ENCODE measurements at regions not wholly inside any gene's neighbourhood (a gene's known extent, or its start where the extent isn't known, plus 50 kb on each side); places are given as distances from the start of the nearest gene placed in this dataset.

- no peak for TF ChIP-seq MAFF (IDR thresholded peaks at IDR 0.05; ENCODE audit: low read length)
- no peak for TF ChIP-seq TCF3 (CRISPR knock-in tag; IDR thresholded peaks at IDR 0.05)
- TF ChIP-seq PATZ1 (CRISPR knock-in tag; IDR thresholded peaks at IDR 0.05; ENCODE audit: borderline replicate concordance): no peak
- TF ChIP-seq ARID4B (CRISPR knock-in tag; IDR thresholded peaks at IDR 0.05): no peak
- no peak for TF ChIP-seq MAX (CRISPR knock-in tag; IDR thresholded peaks at IDR 0.05)
- no peak for TF ChIP-seq MYC (IDR thresholded peaks at IDR 0.05; ENCODE audit: low read depth, low read length)
- TF ChIP-seq MYC (CRISPR knock-in tag; IDR thresholded peaks at IDR 0.05; ENCODE audit: borderline replicate concordance, low read depth): no peak
- no peak for TF ChIP-seq ARHGAP35 (IDR thresholded peaks at IDR 0.05; ENCODE audit: partially characterized antibody)
- TF ChIP-seq ATF7 (IDR thresholded peaks at IDR 0.05): no peak
- TF ChIP-seq ZNF184 (CRISPR knock-in tag; IDR thresholded peaks at IDR 0.05): no peak
These were observed 68.9 kb upstream of the INPP5A start for GRCh38 chr10:132468651-132469050.
